ENCODE measurements at regions not wholly inside any gene's neighbourhood (a gene's known extent, or its start where the extent isn't known, plus 50 kb on each side); places are given as distances from the start of the nearest gene placed in this dataset.

- 68% methylated on average over 2 of the region's 2 CpGs for WGBS, 2 donors
- peaks cover 0 to 7% (median 0%) of the 10 kb centered on the region in 3 donors for H3K9me3 ChIP-seq
- no peak for DNase-seq
- H3K27me3 ChIP-seq, result no peaks in the 10 kb centered on the region
- H3K4me1 ChIP-seq, result no peaks in the 10 kb centered on the region
- TF ChIP-seq, protein P1, sequence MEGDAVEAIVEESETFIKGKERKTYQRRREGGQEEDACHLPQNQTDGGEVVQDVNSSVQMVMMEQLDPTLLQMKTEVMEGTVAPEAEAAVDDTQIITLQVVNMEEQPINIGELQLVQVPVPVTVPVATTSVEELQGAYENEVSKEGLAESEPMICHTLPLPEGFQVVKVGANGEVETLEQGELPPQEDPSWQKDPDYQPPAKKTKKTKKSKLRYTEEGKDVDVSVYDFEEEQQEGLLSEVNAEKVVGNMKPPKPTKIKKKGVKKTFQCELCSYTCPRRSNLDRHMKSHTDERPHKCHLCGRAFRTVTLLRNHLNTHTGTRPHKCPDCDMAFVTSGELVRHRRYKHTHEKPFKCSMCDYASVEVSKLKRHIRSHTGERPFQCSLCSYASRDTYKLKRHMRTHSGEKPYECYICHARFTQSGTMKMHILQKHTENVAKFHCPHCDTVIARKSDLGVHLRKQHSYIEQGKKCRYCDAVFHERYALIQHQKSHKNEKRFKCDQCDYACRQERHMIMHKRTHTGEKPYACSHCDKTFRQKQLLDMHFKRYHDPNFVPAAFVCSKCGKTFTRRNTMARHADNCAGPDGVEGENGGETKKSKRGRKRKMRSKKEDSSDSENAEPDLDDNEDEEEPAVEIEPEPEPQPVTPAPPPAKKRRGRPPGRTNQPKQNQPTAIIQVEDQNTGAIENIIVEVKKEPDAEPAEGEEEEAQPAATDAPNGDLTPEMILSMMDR (IDR thresholded peaks at IDR 0.05), result no peak
- no peak for TF ChIP-seq POLR2A (IDR thresholded peaks at IDR 0.05)
- H3K4me3 ChIP-seq, result no peak overlapping the region
- intact Hi-C loops (cut with DNase I), result no loop called here
- no peaks in the 10 kb centered on the region for H3K36me3 ChIP-seq
- no peak overlapping the region for H3K27ac ChIP-seq
Observed at GRCh38 chr3:82011336-82011735, 249.9 kb upstream of the GBE1 start.

GRCh38 chr3:82005266-82005665, 243.8 kb upstream of the GBE1 start:
- Histone ChIP-seq H3K4me1 (no peaks in the 10 kb centered on the region), H3K4me3 (no peak overlapping the region), H3K36me3 (no peaks in the 10 kb centered on the region), H3K27ac (no peak overlapping the region), H3K27me3 (no peaks in the 10 kb centered on the region), H3K9me3 (peaks cover 0 to 7% (median 0%) of the 10 kb centered on the region in 3 donors)
- TF ChIP-seq POLR2A (IDR thresholded peaks at IDR 0.05), result no peak
- TF ChIP-seq, protein P1 (IDR thresholded peaks at IDR 0.05), result no peak
- no peak for DNase-seq
- intact Hi-C loops (cut with DNase I), result no loop called here
- 80 to 84% methylated on average over 3 of the region's 3 CpGs for WGBS, 2 donors

DNA sequence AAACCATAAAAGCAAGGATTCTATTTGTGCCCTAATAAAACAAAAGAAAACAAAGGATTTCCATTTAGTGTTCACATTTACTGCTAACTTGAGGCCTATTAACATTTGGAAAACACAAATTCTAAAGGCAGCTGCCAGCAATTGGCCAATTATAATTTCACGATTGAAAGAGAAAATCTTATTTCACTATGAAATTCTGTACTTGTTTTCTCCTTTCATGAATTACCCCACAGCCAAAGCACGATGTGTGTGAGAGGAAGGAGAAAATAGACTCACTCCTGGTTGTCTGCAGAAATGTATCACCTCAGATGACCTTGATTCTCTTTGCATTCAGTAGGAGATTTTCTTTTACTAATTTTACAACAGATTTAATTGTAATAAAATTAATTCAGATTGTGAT, 242.8 kb upstream of the GBE1 start:
- no peak overlapping the region for H3K4me3 ChIP-seq
- peaks cover 0 to 7% (median 0%) of the 10 kb centered on the region in 3 donors for H3K9me3 ChIP-seq
- H3K4me1 ChIP-seq, result no peaks in the 10 kb centered on the region
- no peak for TF ChIP-seq POLR2A (IDR thresholded peaks at IDR 0.05)
- TF ChIP-seq, protein P1 (IDR thresholded peaks at IDR 0.05), result no peak
- no peak for DNase-seq
- intact Hi-C loops (cut with DNase I), result no loop called here
- 90 to 94% methylated on average over 2 of the region's 2 CpGs for WGBS, 2 donors
- no peaks in the 10 kb centered on the region for H3K36me3 ChIP-seq
- no peak overlapping the region for H3K27ac ChIP-seq
- H3K27me3 ChIP-seq, result no peaks in the 10 kb centered on the region

GRCh38 chr3:82002986-82003642, 241.7 kb upstream of the GBE1 start:
- WGBS, 2 donors, result 42 to 50% methylated on average over 2 of the region's 2 CpGs
- Histone ChIP-seq H3K4me3 (no peak overlapping the region), H3K27me3 (no peaks in the 10 kb centered on the region), H3K4me1 (no peaks in the 10 kb centered on the region), H3K27ac (no peak overlapping the region), H3K36me3 (no peaks in the 10 kb centered on the region), H3K9me3 (peaks cover 0 to 7% (median 0%) of the 10 kb centered on the region in 3 donors)
- intact Hi-C loops (cut with DNase I), result no loop called here
- TF ChIP-seq, protein P1 (IDR thresholded peaks at IDR 0.05), result no peak
- TF ChIP-seq POLR2A (IDR thresholded peaks at IDR 0.05), result no peak
- DNase-seq, result no peak

GRCh38 chr3:82002491-82002890, 241.0 kb upstream of the GBE1 start:
- DNase-seq, result no peak
- TF ChIP-seq, protein P1 (IDR thresholded peaks at IDR 0.05), result no peak
- no peak for TF ChIP-seq POLR2A (IDR thresholded peaks at IDR 0.05)
- no peaks in the 10 kb centered on the region for H3K27me3 ChIP-seq
- no peak overlapping the region for H3K27ac ChIP-seq
- H3K4me3 ChIP-seq, result no peak overlapping the region
- WGBS, 2 donors, result 42 to 54% methylated on average over 2 of the region's 2 CpGs
- H3K36me3 ChIP-seq, result no peaks in the 10 kb centered on the region
- H3K4me1 ChIP-seq, result no peaks in the 10 kb centered on the region
- H3K9me3 ChIP-seq, result peaks cover 0 to 4% (median 0%) of the 10 kb centered on the region in 3 donors
- intact Hi-C loops (cut with DNase I), result no loop called here
